ENCODE measurements at regions not wholly inside any gene's neighbourhood (a gene's known extent, or its start where the extent isn't known, plus 50 kb on each side); places are given as distances from the start of the nearest gene placed in this dataset.

GRCh38 chr6:88536071-88536625, 370.0 kb upstream of the CNR1 start:
- TF ChIP-seq CTCF (IDR thresholded peaks at IDR 0.05; ENCODE audit: borderline replicate concordance, extremely low read depth, low read length, poor library complexity, severe bottlenecking) = no peak
- TF ChIP-seq EZH2 (IDR thresholded peaks at IDR 0.05; ENCODE audit: borderline replicate concordance, low read depth, low read length, severe bottlenecking) = no peak

Measured in DND-41 (cell line).